ENCODE measurements at regions not wholly inside any gene's neighbourhood (a gene's known extent, or its start where the extent isn't known, plus 50 kb on each side); places are given as distances from the start of the nearest gene placed in this dataset.

DNA sequence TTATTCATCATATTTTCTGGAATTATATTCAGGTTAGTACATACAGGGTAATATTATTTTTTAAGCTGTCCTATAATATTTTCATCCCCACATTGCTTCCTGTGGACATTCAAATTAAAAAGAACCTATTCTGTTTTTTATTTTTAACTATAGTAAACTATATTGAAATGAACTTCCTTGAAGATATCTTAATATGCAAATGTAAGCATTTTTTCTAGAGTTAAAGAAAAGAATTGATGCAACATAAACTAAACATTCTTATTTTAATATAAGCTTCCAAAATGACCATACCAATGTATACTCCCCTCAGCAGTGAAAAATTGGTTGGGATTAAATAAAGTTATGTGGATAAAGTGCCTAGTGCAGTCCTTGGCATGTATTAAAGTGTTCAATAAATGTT lies 416.6 kb downstream of the KIF2B start:
- intact Hi-C loops (cut with DNase I; ENCODE audit: low total_unique reads) = no loop called here
- TF ChIP-seq POLR2AphosphoS5 (IDR thresholded peaks at IDR 0.05) (no peak), POLR2A (IDR thresholded peaks at IDR 0.05) (no peak)
- TF ChIP-seq, protein P1, sequence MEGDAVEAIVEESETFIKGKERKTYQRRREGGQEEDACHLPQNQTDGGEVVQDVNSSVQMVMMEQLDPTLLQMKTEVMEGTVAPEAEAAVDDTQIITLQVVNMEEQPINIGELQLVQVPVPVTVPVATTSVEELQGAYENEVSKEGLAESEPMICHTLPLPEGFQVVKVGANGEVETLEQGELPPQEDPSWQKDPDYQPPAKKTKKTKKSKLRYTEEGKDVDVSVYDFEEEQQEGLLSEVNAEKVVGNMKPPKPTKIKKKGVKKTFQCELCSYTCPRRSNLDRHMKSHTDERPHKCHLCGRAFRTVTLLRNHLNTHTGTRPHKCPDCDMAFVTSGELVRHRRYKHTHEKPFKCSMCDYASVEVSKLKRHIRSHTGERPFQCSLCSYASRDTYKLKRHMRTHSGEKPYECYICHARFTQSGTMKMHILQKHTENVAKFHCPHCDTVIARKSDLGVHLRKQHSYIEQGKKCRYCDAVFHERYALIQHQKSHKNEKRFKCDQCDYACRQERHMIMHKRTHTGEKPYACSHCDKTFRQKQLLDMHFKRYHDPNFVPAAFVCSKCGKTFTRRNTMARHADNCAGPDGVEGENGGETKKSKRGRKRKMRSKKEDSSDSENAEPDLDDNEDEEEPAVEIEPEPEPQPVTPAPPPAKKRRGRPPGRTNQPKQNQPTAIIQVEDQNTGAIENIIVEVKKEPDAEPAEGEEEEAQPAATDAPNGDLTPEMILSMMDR (IDR thresholded peaks at IDR 0.05 in 8 of 11, conservative IDR thresholded peaks at IDR 0.05 in 3 of 11) = no peak
- DNase-seq = no peak
- Histone ChIP-seq H3K4me1 (no peaks in the 10 kb centered on the region), H3K4me3 (no peak overlapping the region), H3K36me3 (no peaks in the 10 kb centered on the region), H3K9me3 (peaks cover 0 to 25% (median 14%) of the 10 kb centered on the region in 8 donors), H3K27ac (no peak overlapping the region), H3K27me3 (replicated peaks in 1 of 7) (no peaks in the 10 kb centered on the region)

DNA sequence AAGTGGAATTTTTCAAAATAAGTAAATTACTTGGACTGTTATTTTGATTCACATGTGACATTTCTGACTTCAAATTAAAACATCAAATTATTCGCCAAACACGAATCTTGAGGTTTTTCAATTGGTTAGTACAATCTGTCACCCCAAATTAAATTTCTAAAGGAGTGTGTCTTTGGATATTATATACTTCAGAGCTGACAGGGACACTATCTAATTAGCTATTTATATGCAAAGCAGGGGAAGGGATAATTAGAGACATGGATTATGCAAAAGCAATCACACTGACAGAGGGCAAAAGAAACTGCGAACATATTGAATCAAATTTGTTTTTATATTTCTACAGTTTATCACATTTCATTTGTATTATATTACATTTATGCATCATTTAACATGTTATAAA lies 433.0 kb downstream of the KIF2B start:
- H3K4me3 ChIP-seq = no peak overlapping the region
- no peaks in the 10 kb centered on the region for H3K27me3 ChIP-seq (replicated peaks in 1 of 7)
- DNase-seq = no peak
- H3K4me1 ChIP-seq = no peaks in the 10 kb centered on the region
- H3K9me3 ChIP-seq = peaks cover 0 to 8% (median 2%) of the 10 kb centered on the region in 8 donors
- no peaks in the 10 kb centered on the region for H3K36me3 ChIP-seq
- WGBS, 5 donors = 77 to 86% (median 84%) methylated on average over 3 of the region's 3 CpGs
- TF ChIP-seq, protein P1 (IDR thresholded peaks at IDR 0.05 in 8 of 11, conservative IDR thresholded peaks at IDR 0.05 in 3 of 11) = no peak
- TF ChIP-seq POLR2AphosphoS5 (IDR thresholded peaks at IDR 0.05) (no peak), POLR2A (IDR thresholded peaks at IDR 0.05) (no peak)
- intact Hi-C loops (cut with DNase I; ENCODE audit: low total_unique reads) = no loop called here
- H3K27ac ChIP-seq = no peak overlapping the region

DNA sequence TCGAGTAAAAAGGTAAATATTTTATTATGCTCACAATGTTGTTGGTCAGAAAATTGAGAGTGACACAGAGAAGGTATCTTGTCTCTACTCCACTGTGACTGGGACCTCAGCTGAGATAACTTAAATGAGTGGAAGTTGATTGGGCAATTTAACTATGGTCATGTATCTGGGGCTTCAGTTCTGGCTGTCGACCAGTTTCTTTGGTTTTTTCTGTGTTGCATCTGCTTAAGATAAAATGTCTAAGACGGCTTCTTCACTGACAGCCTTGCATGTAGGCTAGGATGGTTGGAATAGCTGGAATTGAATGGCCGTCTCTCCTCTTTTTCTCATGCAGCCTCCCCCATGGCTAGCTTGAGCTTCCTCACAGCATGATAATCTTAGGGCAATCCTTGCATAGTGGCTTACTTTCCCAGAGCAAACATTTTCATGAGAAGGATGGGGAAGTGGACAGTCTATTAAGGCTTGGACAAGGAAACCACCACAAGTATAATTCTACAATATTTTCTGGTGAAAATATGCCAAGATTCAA lies 433.7 kb downstream of the KIF2B start:
- no peak for DNase-seq
- H3K27ac ChIP-seq = no peak overlapping the region
- H3K36me3 ChIP-seq = no peaks in the 10 kb centered on the region
- no peaks in the 10 kb centered on the region for H3K27me3 ChIP-seq (replicated peaks in 1 of 7)
- no peak overlapping the region for H3K4me3 ChIP-seq
- intact Hi-C loops (cut with DNase I; ENCODE audit: low total_unique reads) = no loop called here
- peaks cover 0 to 13% (median 4%) of the 10 kb centered on the region in 8 donors for H3K9me3 ChIP-seq
- no peaks in the 10 kb centered on the region for H3K4me1 ChIP-seq
- WGBS, 5 donors = 55 to 63% (median 57%) methylated on average over 4 of the region's 4 CpGs
- TF ChIP-seq POLR2A (IDR thresholded peaks at IDR 0.05) (no peak), POLR2AphosphoS5 (IDR thresholded peaks at IDR 0.05) (no peak)
- TF ChIP-seq, protein P1 (IDR thresholded peaks at IDR 0.05 in 8 of 11, conservative IDR thresholded peaks at IDR 0.05 in 3 of 11) = no peak

DNA sequence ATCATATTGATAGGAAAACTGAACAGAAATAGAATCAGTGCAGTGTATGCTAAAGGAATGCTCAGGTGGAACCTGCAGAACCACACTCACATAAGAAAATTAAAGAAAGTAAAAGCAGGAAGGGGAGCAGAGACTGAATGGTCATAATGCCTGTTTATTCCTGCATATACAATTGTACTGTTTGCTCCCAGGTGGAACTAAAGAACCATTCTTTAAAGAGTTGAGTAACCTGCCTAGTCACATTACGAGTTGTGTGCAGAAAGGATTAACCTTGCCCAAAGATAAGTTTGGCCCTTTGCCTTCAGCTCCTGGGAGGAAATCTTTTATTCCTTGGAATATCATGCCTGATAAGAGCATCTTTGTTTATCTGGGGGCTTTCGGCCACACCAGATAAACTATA lies 434.7 kb downstream of the KIF2B start:
- Histone ChIP-seq H3K4me1 (no peaks in the 10 kb centered on the region), H3K9me3 (peaks cover 0 to 17% (median 9%) of the 10 kb centered on the region in 8 donors), H3K27ac (no peak overlapping the region), H3K27me3 (replicated peaks in 1 of 7) (no peaks in the 10 kb centered on the region), H3K4me3 (no peak overlapping the region), H3K36me3 (no peaks in the 10 kb centered on the region)
- intact Hi-C loops (cut with DNase I; ENCODE audit: low total_unique reads) = no loop called here
- 34 to 78% (median 53%) methylated on average over 2 of the region's 2 CpGs for WGBS, 5 donors
- TF ChIP-seq POLR2AphosphoS5 (IDR thresholded peaks at IDR 0.05) = no peak
- DNase-seq = no peak

DNA sequence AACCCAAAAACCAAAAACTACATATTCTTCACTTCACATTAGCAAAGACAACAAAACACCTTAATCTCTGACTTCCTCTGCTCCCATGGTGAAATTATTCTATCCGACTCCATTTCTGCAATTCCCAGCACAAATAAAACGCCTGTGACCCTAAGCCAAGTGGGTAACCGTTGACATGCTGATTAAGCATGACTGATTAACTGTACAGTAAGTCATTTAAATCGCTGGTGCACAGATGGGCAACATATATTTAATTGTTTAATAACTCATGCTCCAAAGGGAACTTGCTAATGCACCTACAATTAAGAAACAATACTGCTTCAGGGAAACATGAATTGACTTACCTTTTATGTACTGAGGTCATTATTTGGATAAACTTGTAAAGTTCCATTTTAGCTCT lies 436.7 kb downstream of the KIF2B start:
- TF ChIP-seq, protein P1 (IDR thresholded peaks at IDR 0.05 in 8 of 11, conservative IDR thresholded peaks at IDR 0.05 in 3 of 11) = no peak
- TF ChIP-seq POLR2A (IDR thresholded peaks at IDR 0.05) (no peak), POLR2AphosphoS5 (IDR thresholded peaks at IDR 0.05) (no peak)
- H3K27me3 ChIP-seq (replicated peaks in 1 of 7) = no peaks in the 10 kb centered on the region
- no peaks in the 10 kb centered on the region for H3K4me1 ChIP-seq
- no peaks in the 10 kb centered on the region for H3K36me3 ChIP-seq
- no peak overlapping the region for H3K4me3 ChIP-seq
- intact Hi-C loops (cut with DNase I; ENCODE audit: low total_unique reads) = no loop called here
- DNase-seq = no peak
- H3K9me3 ChIP-seq = peaks cover 0 to 28% (median 18%) of the 10 kb centered on the region in 8 donors
- H3K27ac ChIP-seq = no peak overlapping the region
- 55 to 66% (median 64%) methylated on average over 4 of the region's 4 CpGs for WGBS, 5 donors
